ENCODE measurements at regions not wholly inside any gene's neighbourhood (a gene's known extent, or its start where the extent isn't known, plus 50 kb on each side); places are given as distances from the start of the nearest gene placed in this dataset.

- Mint-ChIP-seq H3K27me3 (no peaks in the 10 kb centered on the region), H3K36me3 (ENCODE audit: low read depth) (no peaks in the 10 kb centered on the region)
- intact Hi-C loops (cut with micrococcal nuclease) = no loop called here
These were observed 715.1 kb upstream of the ACO1 start for GRCh38 chr9:31669311-31669710.

GRCh38 chr9:31671011-31671410, 713.4 kb upstream of the ACO1 start:
- H3K27me3 Mint-ChIP-seq = no peaks in the 10 kb centered on the region
- no peak overlapping the region for H3K27ac Mint-ChIP-seq
- H3K4me3 Mint-ChIP-seq = no peak overlapping the region
- H3K4me1 Mint-ChIP-seq = peaks cover 2% of the 10 kb centered on the region
- no peak for DNase-seq
- intact Hi-C loops (cut with micrococcal nuclease) = no loop called here
- H3K9me3 Mint-ChIP-seq = no peaks in the 10 kb centered on the region
- H3K36me3 Mint-ChIP-seq (ENCODE audit: low read depth) = no peaks in the 10 kb centered on the region

More at GRCh38 chr9:31669311-31669710, 715.1 kb upstream of the ACO1 start:
- H3K4me3 Mint-ChIP-seq = no peak overlapping the region
- no peaks in the 10 kb centered on the region for H3K9me3 Mint-ChIP-seq
- H3K27ac Mint-ChIP-seq = no peak overlapping the region
- H3K4me1 Mint-ChIP-seq = peaks cover 2% of the 10 kb centered on the region
- no peak for DNase-seq

- no peak for DNase-seq
- Mint-ChIP-seq H3K27ac (no peak overlapping the region), H3K4me3 (no peak overlapping the region), H3K4me1 (peaks cover 2% of the 10 kb centered on the region), H3K27me3 (no peaks in the 10 kb centered on the region), H3K36me3 (ENCODE audit: low read depth) (no peaks in the 10 kb centered on the region), H3K9me3 (no peaks in the 10 kb centered on the region)
- intact Hi-C loops (cut with micrococcal nuclease) = no loop called here
These were observed 710.2 kb upstream of the ACO1 start for GRCh38 chr9:31674264-31674663.

- no peaks in the 10 kb centered on the region for H3K36me3 Mint-ChIP-seq (ENCODE audit: low read depth)
- DNase-seq = no peak
- H3K27ac Mint-ChIP-seq = no peak overlapping the region
- H3K27me3 Mint-ChIP-seq = no peaks in the 10 kb centered on the region
- no peak overlapping the region for H3K4me3 Mint-ChIP-seq
- no peaks in the 10 kb centered on the region for H3K4me1 Mint-ChIP-seq
- intact Hi-C loops (cut with micrococcal nuclease) = no loop called here
- H3K9me3 Mint-ChIP-seq = no peaks in the 10 kb centered on the region
These were observed 707.0 kb upstream of the ACO1 start for GRCh38 chr9:31677415-31677814.

GRCh38 chr9:31677877-31678276, 706.6 kb upstream of the ACO1 start:
- Mint-ChIP-seq H3K36me3 (ENCODE audit: low read depth) (no peaks in the 10 kb centered on the region), H3K27me3 (no peaks in the 10 kb centered on the region), H3K27ac (no peak overlapping the region), H3K4me1 (no peaks in the 10 kb centered on the region), H3K9me3 (no peaks in the 10 kb centered on the region), H3K4me3 (no peak overlapping the region)
- DNase-seq = no peak
- intact Hi-C loops (cut with micrococcal nuclease) = no loop called here

- no peak for DNase-seq
- H3K27me3 Mint-ChIP-seq = no peaks in the 10 kb centered on the region
- no peak overlapping the region for H3K4me3 Mint-ChIP-seq
- intact Hi-C loops (cut with micrococcal nuclease) = no loop called here
- H3K27ac Mint-ChIP-seq = no peak overlapping the region
- no peaks in the 10 kb centered on the region for H3K36me3 Mint-ChIP-seq (ENCODE audit: low read depth)
- H3K9me3 Mint-ChIP-seq = no peaks in the 10 kb centered on the region
- H3K4me1 Mint-ChIP-seq = no peaks in the 10 kb centered on the region
These were observed 701.3 kb upstream of the ACO1 start for GRCh38 chr9:31683116-31683515.

- H3K9me3 Mint-ChIP-seq = no peaks in the 10 kb centered on the region
- intact Hi-C loops (cut with micrococcal nuclease) = no loop called here
- H3K27ac Mint-ChIP-seq = no peak overlapping the region
- no peak overlapping the region for H3K4me3 Mint-ChIP-seq
- no peaks in the 10 kb centered on the region for H3K27me3 Mint-ChIP-seq
- no peak for DNase-seq
- peaks cover 2% of the 10 kb centered on the region for H3K4me1 Mint-ChIP-seq
- no peaks in the 10 kb centered on the region for H3K36me3 Mint-ChIP-seq (ENCODE audit: low read depth)
These were observed 686.5 kb upstream of the ACO1 start for GRCh38 chr9:31697956-31698355.

- intact Hi-C loops (cut with micrococcal nuclease) = no loop called here
- H3K4me3 Mint-ChIP-seq = no peak overlapping the region
- no peaks in the 10 kb centered on the region for H3K36me3 Mint-ChIP-seq (ENCODE audit: low read depth)
- H3K27ac Mint-ChIP-seq = no peak overlapping the region
- no peak for DNase-seq
- no peaks in the 10 kb centered on the region for H3K27me3 Mint-ChIP-seq
- H3K9me3 Mint-ChIP-seq = no peaks in the 10 kb centered on the region
- H3K4me1 Mint-ChIP-seq = peaks cover 2% of the 10 kb centered on the region
These were observed 684.6 kb upstream of the ACO1 start for GRCh38 chr9:31699836-31700235.

- Mint-ChIP-seq H3K27ac (no peak overlapping the region), H3K9me3 (no peaks in the 10 kb centered on the region), H3K4me1 (peaks cover 2% of the 10 kb centered on the region), H3K36me3 (ENCODE audit: low read depth) (no peaks in the 10 kb centered on the region), H3K27me3 (no peaks in the 10 kb centered on the region), H3K4me3 (no peak overlapping the region)
- intact Hi-C loops (cut with micrococcal nuclease) = no loop called here
- no peak for DNase-seq
These were observed 684.0 kb upstream of the ACO1 start for GRCh38 chr9:31700252-31701045.

GRCh38 chr9:31702957-31703356, 681.5 kb upstream of the ACO1 start:
- no peak for DNase-seq
- Mint-ChIP-seq H3K9me3 (peaks cover 4% of the 10 kb centered on the region), H3K27me3 (no peaks in the 10 kb centered on the region), H3K4me3 (no peak overlapping the region), H3K4me1 (peaks cover 2% of the 10 kb centered on the region), H3K36me3 (ENCODE audit: low read depth) (no peaks in the 10 kb centered on the region), H3K27ac (no peak overlapping the region)
- intact Hi-C loops (cut with micrococcal nuclease) = no loop called here

- H3K4me1 Mint-ChIP-seq = no peaks in the 10 kb centered on the region
- intact Hi-C loops (cut with micrococcal nuclease) = no loop called here
- H3K4me3 Mint-ChIP-seq = no peak overlapping the region
- no peaks in the 10 kb centered on the region for H3K9me3 Mint-ChIP-seq
- no peaks in the 10 kb centered on the region for H3K27me3 Mint-ChIP-seq
- no peak for DNase-seq
- H3K27ac Mint-ChIP-seq = no peak overlapping the region
- no peaks in the 10 kb centered on the region for H3K36me3 Mint-ChIP-seq (ENCODE audit: low read depth)
These were observed 669.2 kb upstream of the ACO1 start for GRCh38 chr9:31715250-31715649.

GRCh38 chr9:31719262-31719661, 665.2 kb upstream of the ACO1 start:
- no peaks in the 10 kb centered on the region for H3K4me1 Mint-ChIP-seq
- no peak overlapping the region for H3K27ac Mint-ChIP-seq
- H3K4me3 Mint-ChIP-seq = no peak overlapping the region
- H3K36me3 Mint-ChIP-seq (ENCODE audit: low read depth) = no peaks in the 10 kb centered on the region
- no peaks in the 10 kb centered on the region for H3K27me3 Mint-ChIP-seq
- DNase-seq = no peak
- intact Hi-C loops (cut with micrococcal nuclease) = no loop called here
- H3K9me3 Mint-ChIP-seq = no peaks in the 10 kb centered on the region

- H3K9me3 Mint-ChIP-seq = no peaks in the 10 kb centered on the region
- no peaks in the 10 kb centered on the region for H3K36me3 Mint-ChIP-seq (ENCODE audit: low read depth)
- no peak overlapping the region for H3K4me3 Mint-ChIP-seq
- DNase-seq = no peak
- H3K27ac Mint-ChIP-seq = no peak overlapping the region
- H3K4me1 Mint-ChIP-seq = no peaks in the 10 kb centered on the region
- intact Hi-C loops (cut with micrococcal nuclease) = no loop called here
- no peaks in the 10 kb centered on the region for H3K27me3 Mint-ChIP-seq
These were observed 654.0 kb upstream of the ACO1 start for GRCh38 chr9:31730398-31730797.

GRCh38 chr9:31733166-31733565, 651.3 kb upstream of the ACO1 start:
- H3K27ac Mint-ChIP-seq = no peak overlapping the region
- no peaks in the 10 kb centered on the region for H3K4me1 Mint-ChIP-seq
- no peaks in the 10 kb centered on the region for H3K9me3 Mint-ChIP-seq
- DNase-seq = no peak
- H3K36me3 Mint-ChIP-seq (ENCODE audit: low read depth) = no peaks in the 10 kb centered on the region
- no peak overlapping the region for H3K4me3 Mint-ChIP-seq
- intact Hi-C loops (cut with micrococcal nuclease) = no loop called here
- H3K27me3 Mint-ChIP-seq = no peaks in the 10 kb centered on the region

GRCh38 chr9:31736581-31737179, 647.8 kb upstream of the ACO1 start:
- no peaks in the 10 kb centered on the region for H3K27me3 Mint-ChIP-seq
- no peaks in the 10 kb centered on the region for H3K4me1 Mint-ChIP-seq
- DNase-seq = no peak
- no peak overlapping the region for H3K4me3 Mint-ChIP-seq
- H3K27ac Mint-ChIP-seq = no peak overlapping the region
- no peaks in the 10 kb centered on the region for H3K9me3 Mint-ChIP-seq
- H3K36me3 Mint-ChIP-seq (ENCODE audit: low read depth) = no peaks in the 10 kb centered on the region
- intact Hi-C loops (cut with micrococcal nuclease) = no loop called here
